Epithelial cell of proximal tubule (primary cell): ENCODE measurements at regions not wholly inside any gene's neighbourhood (a gene's known extent, or its start where the extent isn't known, plus 50 kb on each side); places are given as distances from the start of the nearest gene placed in this dataset.

Source experiments
- DNase-seq: peaks from one replicate; pipeline ENCODE4 v3.0.0-alpha.2; 2011; ENCODE audit warnings: low read depth
- H3K4me3 ChIP-seq: 2 replicates; pipeline ENCODE4 v1.5.1; 2011; ENCODE audit warnings: low read depth, mild to moderate bottlenecking, low read length
- CTCF ChIP-seq: conservative IDR thresholded peaks from 2 replicates; pipeline ENCODE4 v1.5.1; 2012; ENCODE audit warnings: low read depth, mild to moderate bottlenecking, low read length

GRCh38 chr12:118908811-118909210, 72.5 kb upstream of the SRRM4 start:
- TF ChIP-seq CTCF: no peak
- DNase-seq: no peak
- no peak overlapping the region for H3K4me3 ChIP-seq

- no peak overlapping the region for H3K4me3 ChIP-seq
- DNase-seq: no peak
- no peak for TF ChIP-seq CTCF
Measured at GRCh38 chr12:118912697-118913270, 68.6 kb upstream of the SRRM4 start.

- no peak for TF ChIP-seq CTCF
- no peak for DNase-seq
- no peak overlapping the region for H3K4me3 ChIP-seq
Measured at GRCh38 chr12:118921761-118922160, 59.6 kb upstream of the SRRM4 start.

- DNase-seq: no peak
- H3K4me3 ChIP-seq: no peak overlapping the region
- no peak for TF ChIP-seq CTCF
Measured at GRCh38 chr12:118922405-118922804, 58.9 kb upstream of the SRRM4 start.

- DNase-seq: no peak
- no peak overlapping the region for H3K4me3 ChIP-seq
- no peak for TF ChIP-seq CTCF
Measured at GRCh38 chr12:118925407-118925806, 55.9 kb upstream of the SRRM4 start.

GRCh38 chr12:118925826-118926225, 55.5 kb upstream of the SRRM4 start:
- no peak overlapping the region for H3K4me3 ChIP-seq
- TF ChIP-seq CTCF: no peak
- DNase-seq: no peak
